ENCODE measurements at regions not wholly inside any gene's neighbourhood (a gene's known extent, or its start where the extent isn't known, plus 50 kb on each side); places are given as distances from the start of the nearest gene placed in this dataset.
"Not testable (repeated sequence)": the region's sequence is repeated elsewhere in the genome, so short reads cannot be mapped to it uniquely, and the experiment has no call there.

DNA sequence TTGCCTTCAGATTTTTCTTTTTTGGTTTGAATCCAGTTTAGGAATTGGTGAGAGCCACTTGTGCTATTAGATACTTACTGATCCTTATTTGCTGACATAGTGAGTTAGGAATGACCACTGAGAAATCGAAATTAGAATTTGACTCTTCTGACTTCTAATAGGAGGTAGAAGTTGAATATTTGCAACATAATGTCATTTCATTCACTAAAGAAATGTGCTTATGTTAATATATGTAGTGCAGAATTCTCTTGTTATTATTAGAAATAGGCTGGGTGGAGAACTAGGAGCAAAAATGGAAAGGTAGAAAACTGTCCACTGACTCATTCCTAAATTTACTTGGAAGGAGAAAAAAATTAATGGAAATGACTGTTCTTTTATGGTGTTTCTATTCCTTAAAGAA is 538.2 kb upstream of the SGO1 start:
- H3K27ac ChIP-seq, result no peak overlapping the region
- 80 to 92% (median 83%) methylated on average over 1 of the region's 1 CpG for WGBS, 5 donors
- H3K36me3 ChIP-seq, result no peaks in the 10 kb centered on the region
- no peak for TF ChIP-seq CTCF (IDR thresholded peaks at IDR 0.05 in 8 of 11, conservative IDR thresholded peaks at IDR 0.05 in 3 of 11)
- no peak for TF ChIP-seq POLR2AphosphoS5 (IDR thresholded peaks at IDR 0.05)
- no peak for TF ChIP-seq POLR2A (IDR thresholded peaks at IDR 0.05)
- H3K4me1 ChIP-seq, result no peaks in the 10 kb centered on the region
- peaks cover 0 to 4% (median 0%) of the 10 kb centered on the region in 8 donors for H3K9me3 ChIP-seq
- intact Hi-C loops (cut with DNase I; ENCODE audit: low total_unique reads), result no loop called here
- no peak for DNase-seq
- no peak overlapping the region for H3K4me3 ChIP-seq
- H3K27me3 ChIP-seq (replicated peaks in 1 of 7), result no peaks in the 10 kb centered on the region

GRCh38 chr3:20716425-20716824 is 530.4 kb upstream of the SGO1 start:
- DNase-seq; H3K4me3 ChIP-seq; H3K4me1 ChIP-seq; H3K36me3 ChIP-seq; H3K27ac ChIP-seq; H3K27me3 ChIP-seq (replicated peaks in 1 of 7); intact Hi-C loops (cut with DNase I; ENCODE audit: low total_unique reads): not testable (repeated sequence)
- WGBS, 5 donors, result 86 to 97% (median 88%) methylated on average over 2 of the region's 2 CpGs
- H3K9me3 ChIP-seq, result peaks cover 0 to 51% (median 10%) of the 10 kb centered on the region in 8 donors

GRCh38 chr3:20701641-20702040 is 515.6 kb upstream of the SGO1 start:
- intact Hi-C loops (cut with DNase I; ENCODE audit: low total_unique reads), result no loop called here
- Histone ChIP-seq H3K36me3 (no peaks in the 10 kb centered on the region), H3K9me3 (peaks cover 0 to 9% (median 2%) of the 10 kb centered on the region in 8 donors), H3K27me3 (replicated peaks in 1 of 7) (no peaks in the 10 kb centered on the region), H3K27ac (no peak overlapping the region), H3K4me1 (no peaks in the 10 kb centered on the region), H3K4me3 (no peak overlapping the region)
- no peak for TF ChIP-seq POLR2AphosphoS5 (IDR thresholded peaks at IDR 0.05)
- no peak for TF ChIP-seq POLR2A (IDR thresholded peaks at IDR 0.05)
- no peak for TF ChIP-seq CTCF (IDR thresholded peaks at IDR 0.05 in 8 of 11, conservative IDR thresholded peaks at IDR 0.05 in 3 of 11)
- no peak for DNase-seq
- 49 to 70% (median 54%) methylated on average over 1 of the region's 1 CpG for WGBS, 5 donors

GRCh38 chr3:20700714-20701113 is 514.7 kb upstream of the SGO1 start:
- H3K9me3 ChIP-seq, result peaks cover 0 to 9% (median 2%) of the 10 kb centered on the region in 8 donors
- intact Hi-C loops (cut with DNase I; ENCODE audit: low total_unique reads), result no loop called here
- H3K36me3 ChIP-seq, result no peaks in the 10 kb centered on the region
- DNase-seq, result no peak
- no peaks in the 10 kb centered on the region for H3K27me3 ChIP-seq (replicated peaks in 1 of 7)
- H3K4me1 ChIP-seq, result no peaks in the 10 kb centered on the region
- WGBS, 5 donors, result 35 to 66% (median 46%) methylated on average over 2 of the region's 2 CpGs
- TF ChIP-seq CTCF (IDR thresholded peaks at IDR 0.05 in 8 of 11, conservative IDR thresholded peaks at IDR 0.05 in 3 of 11) (no peak), POLR2AphosphoS5 (IDR thresholded peaks at IDR 0.05) (no peak), POLR2A (IDR thresholded peaks at IDR 0.05) (no peak)
- no peak overlapping the region for H3K27ac ChIP-seq
- no peak overlapping the region for H3K4me3 ChIP-seq

GRCh38 chr3:20698896-20699295 is 512.9 kb upstream of the SGO1 start:
- DNase-seq, result no peak
- Histone ChIP-seq H3K36me3 (no peaks in the 10 kb centered on the region), H3K27ac (no peak overlapping the region), H3K4me1 (no peaks in the 10 kb centered on the region), H3K9me3 (peaks cover 0 to 9% (median 0%) of the 10 kb centered on the region in 8 donors), H3K27me3 (replicated peaks in 1 of 7) (no peaks in the 10 kb centered on the region), H3K4me3 (no peak overlapping the region)
- TF ChIP-seq CTCF (IDR thresholded peaks at IDR 0.05 in 8 of 11, conservative IDR thresholded peaks at IDR 0.05 in 3 of 11) (no peak), POLR2AphosphoS5 (IDR thresholded peaks at IDR 0.05) (no peak), POLR2A (IDR thresholded peaks at IDR 0.05) (no peak)
- 78 to 83% (median 79%) methylated on average over 5 of the region's 5 CpGs for WGBS, 5 donors
- intact Hi-C loops (cut with DNase I; ENCODE audit: low total_unique reads), result no loop called here

Data from spleen (tissue), 11 donors.